GM06990 (cell line): ENCODE measurements at regions not wholly inside any gene's neighbourhood (a gene's known extent, or its start where the extent isn't known, plus 50 kb on each side); places are given as distances from the start of the nearest gene placed in this dataset.

Experiments used
- DNase-seq: peaks from one replicate; pipeline ENCODE4 v3.0.0-alpha.2; 2011; ENCODE audit not compliant: insufficient read length; ENCODE audit errors: extremely low read depth
- H3K27me3 ChIP-seq: replicated peaks from 2 replicates; pipeline ENCODE4 v1.6.0; 2011; ENCODE audit warnings: low read length; ENCODE audit not compliant: control insufficient read depth, insufficient read depth
- H3K36me3 ChIP-seq: 2 replicates; pipeline ENCODE4 v1.5.1; 2011; ENCODE audit warnings: low read length; ENCODE audit not compliant: control insufficient read depth, insufficient read depth
- H3K4me3 ChIP-seq: replicated peaks from 2 replicates; pipeline ENCODE4 v1.5.1; 2011; ENCODE audit warnings: low read depth, mild to moderate bottlenecking, control low read depth, low read length
- TF ChIP-seq, protein P1 (sequence below): IDR thresholded peaks from 2 replicates; pipeline ENCODE4 v1.5.1; 2011; ENCODE audit warnings: low read length, control low read depth, mild to moderate bottlenecking, inconsistent platforms; ENCODE audit not compliant: insufficient read depth, poor library complexity, severe bottlenecking

DNA sequence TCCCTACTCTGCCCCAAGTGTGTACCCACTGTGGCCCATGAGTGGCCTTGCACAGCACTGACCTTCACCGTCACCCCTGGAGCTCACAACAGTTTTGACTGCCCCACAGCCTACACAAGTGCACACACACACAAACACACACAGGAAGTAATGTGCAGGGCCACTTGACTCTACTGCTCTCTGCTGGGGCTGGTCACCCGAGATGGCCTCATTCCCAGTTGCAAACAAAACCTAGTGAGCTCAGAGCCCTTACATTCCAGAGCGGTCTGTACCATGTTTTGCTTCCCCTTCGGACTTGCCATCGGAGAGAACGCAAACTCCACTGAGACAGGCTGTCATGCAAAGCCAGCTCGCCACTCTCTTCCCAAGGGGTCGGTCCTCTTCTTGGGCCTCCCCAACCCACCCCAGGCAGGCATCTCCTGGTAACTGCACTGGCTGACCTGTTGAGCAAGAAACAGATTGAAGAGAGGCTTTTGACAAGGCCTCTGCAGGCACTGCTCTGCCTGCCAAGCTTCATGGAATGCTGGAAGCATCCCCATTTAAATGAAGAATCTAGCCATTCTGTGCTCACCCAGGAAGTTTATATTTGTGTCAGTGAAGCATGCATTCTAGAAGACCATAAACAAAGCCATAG is 232.0 kb upstream of the IGF1R start:
- Histone ChIP-seq H3K4me3 (no peak overlapping the region), H3K36me3 (no peaks in the 10 kb centered on the region), H3K27me3 (no peaks in the 10 kb centered on the region; the same call in 1 of the 2 replicates)
- TF ChIP-seq, protein P1, sequence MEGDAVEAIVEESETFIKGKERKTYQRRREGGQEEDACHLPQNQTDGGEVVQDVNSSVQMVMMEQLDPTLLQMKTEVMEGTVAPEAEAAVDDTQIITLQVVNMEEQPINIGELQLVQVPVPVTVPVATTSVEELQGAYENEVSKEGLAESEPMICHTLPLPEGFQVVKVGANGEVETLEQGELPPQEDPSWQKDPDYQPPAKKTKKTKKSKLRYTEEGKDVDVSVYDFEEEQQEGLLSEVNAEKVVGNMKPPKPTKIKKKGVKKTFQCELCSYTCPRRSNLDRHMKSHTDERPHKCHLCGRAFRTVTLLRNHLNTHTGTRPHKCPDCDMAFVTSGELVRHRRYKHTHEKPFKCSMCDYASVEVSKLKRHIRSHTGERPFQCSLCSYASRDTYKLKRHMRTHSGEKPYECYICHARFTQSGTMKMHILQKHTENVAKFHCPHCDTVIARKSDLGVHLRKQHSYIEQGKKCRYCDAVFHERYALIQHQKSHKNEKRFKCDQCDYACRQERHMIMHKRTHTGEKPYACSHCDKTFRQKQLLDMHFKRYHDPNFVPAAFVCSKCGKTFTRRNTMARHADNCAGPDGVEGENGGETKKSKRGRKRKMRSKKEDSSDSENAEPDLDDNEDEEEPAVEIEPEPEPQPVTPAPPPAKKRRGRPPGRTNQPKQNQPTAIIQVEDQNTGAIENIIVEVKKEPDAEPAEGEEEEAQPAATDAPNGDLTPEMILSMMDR: no peak
- DNase-seq: no peak

DNA sequence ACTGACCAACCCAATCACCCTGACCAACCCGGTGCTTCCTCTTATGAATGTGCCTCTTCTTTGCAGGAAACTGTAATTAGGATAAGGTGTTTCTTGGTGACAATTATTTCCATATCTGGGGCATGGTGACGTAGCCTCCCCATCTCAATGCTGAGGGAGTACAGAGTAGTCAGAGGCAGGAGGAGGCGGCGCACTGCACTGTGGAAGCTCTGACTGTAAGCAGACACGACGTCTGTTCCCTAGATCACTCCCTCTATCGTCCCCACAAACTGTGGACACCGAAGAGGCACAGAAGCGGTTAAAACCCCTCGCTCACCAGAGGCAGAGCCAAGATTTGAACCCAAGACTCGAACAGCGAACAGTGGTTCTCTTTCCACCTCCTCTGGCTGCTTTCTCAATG is 231.0 kb upstream of the IGF1R start:
- no peaks in the 10 kb centered on the region for H3K36me3 ChIP-seq
- TF ChIP-seq, protein P1: no peak
- H3K4me3 ChIP-seq: no peak overlapping the region
- no peak for DNase-seq
- H3K27me3 ChIP-seq: no peaks in the 10 kb centered on the region; the same call in 1 of the 2 replicates

DNA sequence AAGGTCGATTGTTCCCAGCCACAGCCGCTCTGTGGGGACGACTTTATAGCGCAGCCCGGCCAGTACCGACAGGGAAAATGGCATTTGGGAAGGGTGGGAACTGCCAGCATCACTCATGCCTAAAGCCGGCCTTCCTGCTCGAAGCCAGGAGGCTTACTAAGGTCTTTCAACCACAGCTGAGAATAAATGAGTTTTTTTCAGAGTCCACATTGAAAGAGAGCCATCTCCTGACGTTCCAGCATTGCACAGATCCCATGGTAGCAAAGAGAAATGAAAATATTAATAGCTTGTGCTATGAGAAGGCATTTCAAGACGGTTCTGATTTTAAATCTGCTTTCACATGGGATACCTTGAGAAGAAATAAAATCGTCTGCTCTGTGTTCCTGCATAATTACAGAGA is 230.2 kb upstream of the IGF1R start:
- Histone ChIP-seq H3K4me3 (no peak overlapping the region), H3K27me3 (no peaks in the 10 kb centered on the region; the same call in 1 of the 2 replicates), H3K36me3 (no peaks in the 10 kb centered on the region)
- TF ChIP-seq, protein P1: no peak
- DNase-seq: no peak

DNA sequence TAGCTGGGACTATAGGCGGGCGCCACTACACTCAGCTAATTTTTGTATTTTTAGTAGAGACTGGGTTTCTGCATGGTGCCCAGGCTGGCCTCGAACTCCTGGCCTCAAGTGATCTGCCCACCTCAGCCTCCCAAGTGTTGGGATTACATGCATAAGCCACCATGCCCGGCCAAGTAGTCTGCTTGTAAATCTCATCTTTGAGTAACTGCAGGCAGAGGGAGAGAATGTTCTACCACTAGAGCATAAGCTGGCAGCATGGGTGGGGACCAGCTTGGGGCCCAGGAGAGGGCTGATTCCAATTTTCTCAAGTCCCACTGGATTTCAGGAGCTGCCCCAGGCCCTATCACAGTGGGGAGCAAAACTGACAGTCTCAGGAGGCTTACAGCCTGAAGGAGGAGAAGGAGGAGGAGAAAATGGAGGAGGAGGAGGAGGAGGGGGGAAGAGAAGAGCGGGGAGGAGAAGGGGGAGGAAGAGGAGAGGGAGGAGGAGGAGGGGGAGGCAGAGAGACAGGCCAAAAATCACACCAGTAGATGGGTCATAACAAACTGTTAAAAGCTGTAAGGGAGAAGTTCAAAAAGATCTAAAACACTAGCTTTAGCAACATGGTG is 229.1 kb upstream of the IGF1R start:
- Histone ChIP-seq H3K4me3 (no peak overlapping the region), H3K36me3 (no peaks in the 10 kb centered on the region), H3K27me3 (no peaks in the 10 kb centered on the region; the same call in 1 of the 2 replicates)
- TF ChIP-seq, protein P1: no peak
- DNase-seq: no peak

DNA sequence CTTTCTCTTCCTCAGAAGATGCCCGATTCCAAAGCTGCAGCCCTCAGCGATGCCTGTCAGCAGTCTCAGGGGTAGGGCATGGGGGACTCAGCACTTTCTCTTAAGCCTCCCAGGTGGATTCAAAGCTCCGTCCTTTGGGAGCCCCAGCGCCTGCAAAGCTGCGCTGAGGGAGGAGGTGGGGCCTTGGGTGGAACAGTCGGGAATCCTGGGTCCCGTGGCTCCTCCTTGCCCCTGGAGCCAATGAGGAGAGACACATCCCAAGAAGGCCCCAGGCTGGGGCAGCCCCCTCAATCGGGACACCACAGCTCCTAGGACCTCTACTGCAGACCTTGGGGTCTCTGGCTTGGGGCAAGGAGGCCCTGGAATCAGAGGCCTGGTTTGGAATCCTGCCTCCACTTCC is 227.5 kb upstream of the IGF1R start:
- Histone ChIP-seq H3K27me3 (no peaks in the 10 kb centered on the region; the same call in 1 of the 2 replicates), H3K4me3 (no peak overlapping the region), H3K36me3 (no peaks in the 10 kb centered on the region)
- DNase-seq: no peak
- TF ChIP-seq, protein P1: no peak
